ENCODE measurements at regions not wholly inside any gene's neighbourhood (a gene's known extent, or its start where the extent isn't known, plus 50 kb on each side); places are given as distances from the start of the nearest gene placed in this dataset.

GRCh38 chr9:82475584-82476301 is 487.2 kb downstream of the SPATA31D1 start:
- TF ChIP-seq CTCF (IDR thresholded peaks at IDR 0.05; ENCODE audit: insufficient read depth, low read length, poor library complexity, severe bottlenecking) (no peak), EZH2phosphoT487 (conservative IDR thresholded peaks at IDR 0.05; ENCODE audit: low read length) (no peak)
